ENCODE measurements at regions not wholly inside any gene's neighbourhood (a gene's known extent, or its start where the extent isn't known, plus 50 kb on each side); places are given as distances from the start of the nearest gene placed in this dataset.

DNA sequence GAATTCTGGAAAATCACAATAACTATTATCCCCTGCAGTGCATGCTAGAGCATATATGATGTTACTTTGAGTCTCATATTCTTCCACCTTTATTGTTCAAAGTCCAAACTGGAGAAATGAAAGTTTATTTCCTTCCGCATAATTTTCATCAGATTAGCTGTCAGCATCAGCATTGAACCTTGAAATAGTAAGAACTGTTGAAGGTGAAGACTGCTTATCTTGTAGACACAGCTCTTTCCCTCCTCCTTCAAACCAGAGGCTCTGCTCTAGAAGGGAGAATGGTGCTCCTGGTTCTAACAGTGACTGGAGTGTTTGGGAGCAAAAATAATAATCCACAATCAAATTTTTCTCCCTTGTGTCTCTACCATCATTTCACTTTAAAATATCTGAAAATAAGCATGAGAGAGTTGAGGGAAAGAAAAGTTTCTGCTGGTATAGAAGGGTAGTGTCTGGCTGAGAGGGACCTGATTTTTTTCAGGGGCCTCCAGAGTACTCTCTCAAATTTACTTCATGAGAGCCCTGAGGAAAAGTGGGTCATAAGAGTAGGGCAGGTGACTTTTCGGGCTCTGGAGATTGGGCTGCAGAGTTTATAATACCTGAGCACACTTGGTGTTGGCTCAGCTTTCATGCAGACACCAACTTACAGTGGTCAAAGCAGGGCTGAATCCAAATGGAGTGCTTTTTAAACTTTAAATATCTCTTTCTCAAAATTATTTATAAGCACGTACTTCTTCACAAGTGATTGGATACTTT is 170.4 kb downstream of the ZDHHC21 start (continued):
- TF ChIP-seq NCOA6 (IDR thresholded peaks at IDR 0.05) (no peak), BRD4 (IDR thresholded peaks at IDR 0.05) (no peak)
- TF ChIP-seq, protein P1, sequence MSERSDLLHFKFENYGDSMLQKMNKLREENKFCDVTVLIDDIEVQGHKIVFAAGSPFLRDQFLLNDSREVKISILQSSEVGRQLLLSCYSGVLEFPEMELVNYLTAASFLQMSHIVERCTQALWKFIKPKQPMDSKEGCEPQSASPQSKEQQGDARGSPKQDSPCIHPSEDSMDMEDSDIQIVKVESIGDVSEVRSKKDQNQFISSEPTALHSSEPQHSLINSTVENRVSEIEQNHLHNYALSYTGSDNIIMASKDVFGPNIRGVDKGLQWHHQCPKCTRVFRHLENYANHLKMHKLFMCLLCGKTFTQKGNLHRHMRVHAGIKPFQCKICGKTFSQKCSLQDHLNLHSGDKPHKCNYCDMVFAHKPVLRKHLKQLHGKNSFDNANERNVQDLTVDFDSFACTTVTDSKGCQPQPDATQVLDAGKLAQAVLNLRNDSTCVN (CRISPR knock-in tag; IDR thresholded peaks at IDR 0.05) = no peak

DNA sequence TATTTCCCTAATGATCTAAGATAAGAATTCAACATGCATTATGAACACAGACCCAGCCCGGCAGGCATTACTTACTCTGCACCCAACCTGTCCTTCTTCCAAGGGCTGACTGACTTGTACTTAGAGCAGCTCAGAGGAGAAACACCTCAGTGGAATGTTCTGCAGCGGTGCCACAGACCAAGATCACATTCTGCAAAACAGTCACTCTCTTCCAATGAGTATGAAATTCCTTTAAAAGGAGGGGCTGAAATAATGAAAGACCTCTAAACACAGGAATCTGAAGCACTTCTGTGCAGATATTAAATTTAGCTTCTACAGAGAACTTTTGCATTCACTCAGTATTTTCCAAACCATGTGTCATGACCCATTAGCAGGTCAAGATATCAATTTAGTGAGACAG is 172.9 kb downstream of the ZDHHC21 start:
- intact Hi-C loops (cut with micrococcal nuclease) = loop anchor here (5.0 kb wide), 1 partner anchor 43 kb away; no protein-coding TSS in a partner anchor
- ATAC-seq (no peak), FAIRE-seq (no peak), DNase-seq (ENCODE audit: extremely low read depth in 1 of 4, low spot score in 3 of 4) (no peak)
- Histone ChIP-seq H3K9me1 (ENCODE audit: control insufficient read depth, insufficient read depth, low read length) (no peaks in the 10 kb centered on the region), H3K4me1 (replicated peaks in 1 of 2; ENCODE audit: control insufficient read depth in 2 of 2, insufficient read depth in 2 of 2, low read length in 2 of 2) (peaks cover 20 to 65% of the 10 kb centered on the region in 2 experiments), H3K79me2 (ENCODE audit: control insufficient read depth, insufficient read depth, low read length) (peaks cover 22% of the 10 kb centered on the region; the same call in 1 of the 3 replicates), H2AFZ (ENCODE audit: low read depth, low read length) (no peak overlapping the region), H3K9ac (ENCODE audit: insufficient read depth in 1 of 2, low read depth in 2 of 2, low read length in 2 of 2) (no peak overlapping the region), H3K4me2 (ENCODE audit: insufficient read depth, low read length) (no peak overlapping the region), H3K4me3 (no peak overlapping the region), H4K20me1 (replicated peaks; ENCODE audit: control insufficient read depth, insufficient read depth, low read length) (no peaks in the 10 kb centered on the region), H3K27ac (ENCODE audit: extremely low read depth, low read depth, low read length) (no peak overlapping the region), H3K9me3 (replicated peaks; ENCODE audit: control insufficient read depth, insufficient read depth, low read depth, low read length) (no peaks in the 10 kb centered on the region), H3K36me3 (ENCODE audit: control insufficient read depth, insufficient read depth, low read length) (no peaks in the 10 kb centered on the region; the same call in 2 of the 3 replicates), H3K27me3 (ENCODE audit: control insufficient read depth in 2 of 2, insufficient read depth in 2 of 2, low read length in 2 of 2) (no peaks in the 10 kb centered on the region)
- 81% methylated on average over 2 of the region's 2 CpGs for WGBS (ENCODE audit: insufficient coverage, low coverage, missing lambda C conversion rate)
- TF ChIP-seq FOS (IDR thresholded peaks at IDR 0.05; ENCODE audit: extremely low read depth, insufficient read length) (no peak), PHB (CRISPR knock-in tag; IDR thresholded peaks at IDR 0.05) (no peak), NEUROD1 (IDR thresholded peaks at IDR 0.05; ENCODE audit: borderline replicate concordance, low read depth, low read length, partially characterized antibody) (no peak)
- ChIA-PET POLR2A (no interaction called here), CTCF (ENCODE audit: low intra/inter-chr PET ratio) (no interaction called here)
- in situ Hi-C loops (cut with MboI) = no loop called here
- BruUV-seq (replicated peaks) = no TSS peak

Measured in K562 (cell line).